ENCODE measurements at regions not wholly inside any gene's neighbourhood (a gene's known extent, or its start where the extent isn't known, plus 50 kb on each side); places are given as distances from the start of the nearest gene placed in this dataset.

GRCh38 chr2:106280722-106281446 is 86.8 kb upstream of the UXS1 start:
- H3K27ac ChIP-seq = no peak overlapping the region
- WGBS, 2 donors = 83 to 92% methylated on average over 10 of the region's 10 CpGs
- peaks cover 0 to 14% (median 10%) of the 10 kb centered on the region in 4 donors for H3K4me1 ChIP-seq
- no peak for TF ChIP-seq CTCF (IDR thresholded peaks at IDR 0.05)
- no peak for TF ChIP-seq POLR2A (IDR thresholded peaks at IDR 0.05)
- no peak for TF ChIP-seq EP300 (IDR thresholded peaks at IDR 0.05)
- TF ChIP-seq POLR2AphosphoS5 (IDR thresholded peaks at IDR 0.05) = no peak
- no peaks in the 10 kb centered on the region for H3K9me3 ChIP-seq
- no peak for DNase-seq
- intact Hi-C loops (cut with DNase I) = no loop called here
- H3K27me3 ChIP-seq = no peaks in the 10 kb centered on the region
- no peaks in the 10 kb centered on the region for H3K36me3 ChIP-seq
- no peak overlapping the region for H3K4me3 ChIP-seq

- no peak overlapping the region for H3K4me3 ChIP-seq
- no peak for DNase-seq
- H3K4me1 ChIP-seq = peaks cover 0 to 14% (median 10%) of the 10 kb centered on the region in 4 donors
- WGBS, 2 donors = 70 to 78% methylated on average over 3 of the region's 3 CpGs
- no peaks in the 10 kb centered on the region for H3K27me3 ChIP-seq
- H3K27ac ChIP-seq = no peak overlapping the region
- H3K36me3 ChIP-seq = no peaks in the 10 kb centered on the region
- no peak for TF ChIP-seq CTCF (IDR thresholded peaks at IDR 0.05)
- TF ChIP-seq POLR2AphosphoS5 (IDR thresholded peaks at IDR 0.05) = no peak
- no peak for TF ChIP-seq EP300 (IDR thresholded peaks at IDR 0.05)
- no peak for TF ChIP-seq POLR2A (IDR thresholded peaks at IDR 0.05)
- H3K9me3 ChIP-seq = no peaks in the 10 kb centered on the region
- intact Hi-C loops (cut with DNase I) = no loop called here
Observed at GRCh38 chr2:106280224-106280623, 86.1 kb upstream of the UXS1 start.

- TF ChIP-seq POLR2A (IDR thresholded peaks at IDR 0.05) (no peak), CTCF (IDR thresholded peaks at IDR 0.05) (no peak), EP300 (IDR thresholded peaks at IDR 0.05) (no peak), POLR2AphosphoS5 (IDR thresholded peaks at IDR 0.05) (no peak)
- Histone ChIP-seq H3K4me3 (no peak overlapping the region), H3K27me3 (no peaks in the 10 kb centered on the region), H3K36me3 (no peaks in the 10 kb centered on the region), H3K27ac (no peak overlapping the region), H3K9me3 (no peaks in the 10 kb centered on the region), H3K4me1 (peaks cover 0 to under 1% (median 0%) of the 10 kb centered on the region in 4 donors)
- WGBS, 2 donors = 65 to 83% methylated on average over 6 of the region's 6 CpGs
- intact Hi-C loops (cut with DNase I) = no loop called here
- no peak for DNase-seq
Observed at GRCh38 chr2:106278112-106278876, 84.2 kb upstream of the UXS1 start.

GRCh38 chr2:106277426-106277825 is 83.3 kb upstream of the UXS1 start:
- Histone ChIP-seq H3K27ac (no peak overlapping the region), H3K9me3 (no peaks in the 10 kb centered on the region), H3K36me3 (no peaks in the 10 kb centered on the region), H3K27me3 (no peaks in the 10 kb centered on the region), H3K4me1 (no peaks in the 10 kb centered on the region), H3K4me3 (no peak overlapping the region)
- WGBS, 2 donors = 95% methylated on average over 4 of the region's 4 CpGs
- no peak for DNase-seq
- TF ChIP-seq POLR2A (IDR thresholded peaks at IDR 0.05) (no peak), EP300 (IDR thresholded peaks at IDR 0.05) (no peak), CTCF (IDR thresholded peaks at IDR 0.05) (no peak), POLR2AphosphoS5 (IDR thresholded peaks at IDR 0.05) (no peak)
- intact Hi-C loops (cut with DNase I) = no loop called here
